Gastroesophageal sphincter (tissue), 3 donors: ENCODE measurements at regions not wholly inside any gene's neighbourhood (a gene's known extent, or its start where the extent isn't known, plus 50 kb on each side); places are given as distances from the start of the nearest gene placed in this dataset.

Source experiments
- CTCF ChIP-seq, 4 experiments: fragments of 200-600 bp in 2 of 4; fragments of 450-650 bp in 2 of 4; sonication (generic) in 1 of 4; IDR thresholded peaks; one replicate each; pipeline ENCODE4 v1.5.1; 2017 to 2019; ENCODE audit warnings: antibody characterized with exemption in 4 of 4, mild to moderate bottlenecking in 2 of 4, moderate library complexity in 2 of 4
- POLR2AphosphoS5 ChIP-seq: sonication (generic); formaldehyde crosslinking; IDR thresholded peaks from one replicate; pipeline ENCODE4 v1.6.1; 2017; ENCODE audit warnings: antibody characterized with exemption

GRCh38 chr6:134435814-134436280 is 117.9 kb upstream of the SGK1 start:
- no peak for TF ChIP-seq CTCF (IDR thresholded peaks at IDR 0.05)
- TF ChIP-seq POLR2AphosphoS5 = no peak
